WTC11 (cell line): ENCODE measurements at regions not wholly inside any gene's neighbourhood (a gene's known extent, or its start where the extent isn't known, plus 50 kb on each side); places are given as distances from the start of the nearest gene placed in this dataset.

Source experiments
- ATAC-seq: fragments of 200-7000 bp; cut with Tn5 transposase; 2 replicates; pipeline ENCODE4 v1.10.0; 2021; ENCODE audit warnings: mild to moderate bottlenecking, moderate library complexity
- CTCF ChIA-PET: fragments of 300-600 bp; sonication (Branson Sonifier 250); formaldehyde crosslinking; loops from one replicate; lab custom pipeline; 2021; ENCODE audit warnings: antibody characterized with exemption; lab: Charles Lee
- POLR2A ChIA-PET: fragments of 350-600 bp; sonication (Branson Sonifier 250); formaldehyde crosslinking; loops from one replicate; lab custom pipeline; 2021; ENCODE audit warnings: antibody characterized with exemption; lab: Charles Lee
- DNase-seq: peaks from one replicate; pipeline ENCODE4 v3.0.0; 2021; ENCODE audit warnings: low spot score
- H3K27ac Mint-ChIP-seq: 2 replicates; pipeline ENCODE4 v1.8.0; 2021; ENCODE audit warnings: mixed read lengths
- H3K27me3 Mint-ChIP-seq: 2 replicates; pipeline ENCODE4 v1.8.0; 2021; ENCODE audit warnings: low read depth, mild to moderate bottlenecking, moderate library complexity, mixed read lengths
- H3K36me3 Mint-ChIP-seq: 2 replicates; pipeline ENCODE4 v1.8.0; 2021; ENCODE audit warnings: mixed read lengths
- H3K4me1 Mint-ChIP-seq: 2 replicates; pipeline ENCODE4 v1.8.0; 2022; ENCODE audit warnings: mixed read lengths
- H3K4me3 Mint-ChIP-seq: 2 replicates; pipeline ENCODE4 v1.8.0; 2021; ENCODE audit warnings: mild to moderate bottlenecking, moderate library complexity, mixed read lengths
- H3K9me3 Mint-ChIP-seq: 2 replicates; pipeline ENCODE4 v1.8.0; 2021; ENCODE audit warnings: mixed read lengths
- CBFB ChIP-seq: sonication (generic); formaldehyde crosslinking; IDR thresholded peaks from 2 replicates; pipeline ENCODE4 v1.8.1; 2022; ENCODE audit warnings: mild to moderate bottlenecking, low read depth, missing genetic modification reagents
- ELF4 ChIP-seq: sonication (generic); formaldehyde crosslinking; IDR thresholded peaks from 2 replicates; pipeline ENCODE4 v1.8.1; 2022; ENCODE audit warnings: low read depth, mild to moderate bottlenecking, moderate library complexity, missing genetic modification reagents
- ETV6 ChIP-seq: sonication (generic); formaldehyde crosslinking; IDR thresholded peaks from 2 replicates; pipeline ENCODE4 v1.8.1; 2022; ENCODE audit warnings: mild to moderate bottlenecking, missing genetic modification reagents
- GTF2I ChIP-seq: fragments of 250-450 bp; sonication (Bioruptor Pico); conservative IDR thresholded peaks from 2 replicates; pipeline ENCODE4 v1.4.0; 2021; ENCODE audit warnings: mild to moderate bottlenecking
- IRF2 ChIP-seq: sonication (generic); formaldehyde crosslinking; IDR thresholded peaks from 2 replicates; pipeline ENCODE4 v1.8.0; 2022; ENCODE audit warnings: low read depth, missing genetic modification reagents, borderline replicate concordance
- OVOL2 ChIP-seq: fragments of 250-450 bp; sonication (Bioruptor Pico); IDR thresholded peaks from 2 replicates; pipeline ENCODE4 v1.9.0; 2021; ENCODE audit warnings: mild to moderate bottlenecking, borderline replicate concordance
- SMAD3 ChIP-seq: sonication (generic); formaldehyde crosslinking; IDR thresholded peaks from 2 replicates; pipeline ENCODE4 v1.8.0; 2022; ENCODE audit warnings: missing genetic modification reagents, mild to moderate bottlenecking, borderline replicate concordance
- ZBTB21 ChIP-seq: sonication (generic); formaldehyde crosslinking; IDR thresholded peaks from 2 replicates; pipeline ENCODE4 v1.8.1; 2023; ENCODE audit warnings: mild to moderate bottlenecking, missing genetic modification reagents, borderline replicate concordance
- ZNF263 ChIP-seq: sonication (generic); formaldehyde crosslinking; IDR thresholded peaks from 2 replicates; pipeline ENCODE4 v1.8.1; 2022; ENCODE audit warnings: low read depth, mild to moderate bottlenecking, moderate library complexity, missing genetic modification reagents
- TF ChIP-seq, protein P1 (sequence below): fragments of 250-450 bp; sonication (Bioruptor Pico); IDR thresholded peaks from 2 replicates; pipeline ENCODE4 v1.8.0; 2021; ENCODE audit warnings: mild to moderate bottlenecking
- TF ChIP-seq, protein P2 (sequence below): sonication (generic); formaldehyde crosslinking; IDR thresholded peaks from 2 replicates; pipeline ENCODE4 v1.8.1; 2022; ENCODE audit warnings: missing genetic modification reagents, borderline replicate concordance
- TF ChIP-seq, protein P3 (sequence below): sonication (generic); formaldehyde crosslinking; IDR thresholded peaks from 2 replicates; pipeline ENCODE4 v1.8.0; 2022; ENCODE audit warnings: mild to moderate bottlenecking, missing genetic modification reagents
- TF ChIP-seq, protein P4 (sequence below): sonication (generic); formaldehyde crosslinking; IDR thresholded peaks from 2 replicates; pipeline ENCODE4 v1.8.1; 2022; ENCODE audit warnings: low read depth, missing genetic modification reagents, borderline replicate concordance
- TF ChIP-seq, protein P5 (sequence below): sonication (generic); formaldehyde crosslinking; IDR thresholded peaks from 2 replicates; pipeline ENCODE4 v1.8.1; 2023; ENCODE audit warnings: mild to moderate bottlenecking, missing genetic modification reagents, moderate library complexity
- TF ChIP-seq, protein P6 (sequence below): fragments of 250-450 bp; sonication (Bioruptor Pico); IDR thresholded peaks from 2 replicates; pipeline ENCODE4 v1.9.0; 2021; ENCODE audit warnings: moderate library complexity, mild to moderate bottlenecking, inconsistent platforms, borderline replicate concordance

DNA sequence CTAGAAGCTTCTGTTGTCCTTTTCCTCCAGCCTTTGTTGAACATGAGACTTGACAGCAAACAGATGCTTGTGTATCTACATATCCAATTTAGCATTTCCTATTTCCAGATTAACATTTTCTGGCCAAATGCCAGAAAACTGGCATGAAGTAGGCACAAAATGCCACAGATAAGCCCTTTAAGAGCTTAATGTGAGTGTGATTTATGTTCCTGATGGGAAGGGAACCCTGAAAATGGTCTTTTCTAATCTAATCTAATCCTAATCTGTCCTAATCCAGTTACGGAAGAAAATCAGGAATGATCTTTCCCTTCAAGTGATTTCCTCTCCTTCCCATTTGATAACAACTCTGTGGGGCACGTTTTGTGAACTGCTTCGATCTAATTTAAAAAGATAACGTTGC lies 133.0 kb upstream of the C1QTNF7 start:
- H3K4me1 Mint-ChIP-seq = no peaks in the 10 kb centered on the region
- H3K36me3 Mint-ChIP-seq = no peaks in the 10 kb centered on the region
- TF ChIP-seq ETV6 (CRISPR knock-in tag) (no peak), SMAD3 (CRISPR knock-in tag) (no peak), GTF2I (CRISPR knock-in tag) (no peak), CBFB (CRISPR knock-in tag) (no peak), OVOL2 (CRISPR knock-in tag) (no peak), IRF2 (CRISPR knock-in tag) (no peak), ELF4 (CRISPR knock-in tag) (no peak), ZNF263 (no peak)
- TF ChIP-seq, protein P1, sequence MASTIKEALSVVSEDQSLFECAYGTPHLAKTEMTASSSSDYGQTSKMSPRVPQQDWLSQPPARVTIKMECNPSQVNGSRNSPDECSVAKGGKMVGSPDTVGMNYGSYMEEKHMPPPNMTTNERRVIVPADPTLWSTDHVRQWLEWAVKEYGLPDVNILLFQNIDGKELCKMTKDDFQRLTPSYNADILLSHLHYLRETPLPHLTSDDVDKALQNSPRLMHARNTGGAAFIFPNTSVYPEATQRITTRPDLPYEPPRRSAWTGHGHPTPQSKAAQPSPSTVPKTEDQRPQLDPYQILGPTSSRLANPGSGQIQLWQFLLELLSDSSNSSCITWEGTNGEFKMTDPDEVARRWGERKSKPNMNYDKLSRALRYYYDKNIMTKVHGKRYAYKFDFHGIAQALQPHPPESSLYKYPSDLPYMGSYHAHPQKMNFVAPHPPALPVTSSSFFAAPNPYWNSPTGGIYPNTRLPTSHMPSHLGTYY (CRISPR knock-in tag) = no peak
- TF ChIP-seq, protein P2, sequence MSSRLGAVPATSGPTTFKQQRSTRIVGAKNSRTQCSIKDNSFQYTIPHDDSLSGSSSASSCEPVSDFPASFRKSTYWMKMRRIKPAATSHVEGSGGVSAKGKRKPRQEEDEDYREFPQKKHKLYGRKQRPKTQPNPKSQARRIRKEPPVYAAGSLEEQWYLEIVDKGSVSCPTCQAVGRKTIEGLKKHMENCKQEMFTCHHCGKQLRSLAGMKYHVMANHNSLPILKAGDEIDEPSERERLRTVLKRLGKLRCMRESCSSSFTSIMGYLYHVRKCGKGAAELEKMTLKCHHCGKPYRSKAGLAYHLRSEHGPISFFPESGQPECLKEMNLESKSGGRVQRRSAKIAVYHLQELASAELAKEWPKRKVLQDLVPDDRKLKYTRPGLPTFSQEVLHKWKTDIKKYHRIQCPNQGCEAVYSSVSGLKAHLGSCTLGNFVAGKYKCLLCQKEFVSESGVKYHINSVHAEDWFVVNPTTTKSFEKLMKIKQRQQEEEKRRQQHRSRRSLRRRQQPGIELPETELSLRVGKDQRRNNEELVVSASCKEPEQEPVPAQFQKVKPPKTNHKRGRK (CRISPR knock-in tag) = no peak
- TF ChIP-seq, protein P3, sequence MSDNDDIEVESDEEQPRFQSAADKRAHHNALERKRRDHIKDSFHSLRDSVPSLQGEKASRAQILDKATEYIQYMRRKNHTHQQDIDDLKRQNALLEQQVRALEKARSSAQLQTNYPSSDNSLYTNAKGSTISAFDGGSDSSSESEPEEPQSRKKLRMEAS = no peak
- TF ChIP-seq, protein P4, sequence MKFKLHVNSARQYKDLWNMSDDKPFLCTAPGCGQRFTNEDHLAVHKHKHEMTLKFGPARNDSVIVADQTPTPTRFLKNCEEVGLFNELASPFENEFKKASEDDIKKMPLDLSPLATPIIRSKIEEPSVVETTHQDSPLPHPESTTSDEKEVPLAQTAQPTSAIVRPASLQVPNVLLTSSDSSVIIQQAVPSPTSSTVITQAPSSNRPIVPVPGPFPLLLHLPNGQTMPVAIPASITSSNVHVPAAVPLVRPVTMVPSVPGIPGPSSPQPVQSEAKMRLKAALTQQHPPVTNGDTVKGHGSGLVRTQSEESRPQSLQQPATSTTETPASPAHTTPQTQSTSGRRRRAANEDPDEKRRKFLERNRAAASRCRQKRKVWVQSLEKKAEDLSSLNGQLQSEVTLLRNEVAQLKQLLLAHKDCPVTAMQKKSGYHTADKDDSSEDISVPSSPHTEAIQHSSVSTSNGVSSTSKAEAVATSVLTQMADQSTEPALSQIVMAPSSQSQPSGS (CRISPR knock-in tag) = no peak
- no peaks in the 10 kb centered on the region for H3K9me3 Mint-ChIP-seq
- no peak overlapping the region for H3K27ac Mint-ChIP-seq
- DNase-seq (no peak), ATAC-seq (no peak)
- CTCF ChIA-PET = no interaction called here
- no peak overlapping the region for H3K4me3 Mint-ChIP-seq
- H3K27me3 Mint-ChIP-seq = no peaks in the 10 kb centered on the region
- POLR2A ChIA-PET = no interaction called here

DNA sequence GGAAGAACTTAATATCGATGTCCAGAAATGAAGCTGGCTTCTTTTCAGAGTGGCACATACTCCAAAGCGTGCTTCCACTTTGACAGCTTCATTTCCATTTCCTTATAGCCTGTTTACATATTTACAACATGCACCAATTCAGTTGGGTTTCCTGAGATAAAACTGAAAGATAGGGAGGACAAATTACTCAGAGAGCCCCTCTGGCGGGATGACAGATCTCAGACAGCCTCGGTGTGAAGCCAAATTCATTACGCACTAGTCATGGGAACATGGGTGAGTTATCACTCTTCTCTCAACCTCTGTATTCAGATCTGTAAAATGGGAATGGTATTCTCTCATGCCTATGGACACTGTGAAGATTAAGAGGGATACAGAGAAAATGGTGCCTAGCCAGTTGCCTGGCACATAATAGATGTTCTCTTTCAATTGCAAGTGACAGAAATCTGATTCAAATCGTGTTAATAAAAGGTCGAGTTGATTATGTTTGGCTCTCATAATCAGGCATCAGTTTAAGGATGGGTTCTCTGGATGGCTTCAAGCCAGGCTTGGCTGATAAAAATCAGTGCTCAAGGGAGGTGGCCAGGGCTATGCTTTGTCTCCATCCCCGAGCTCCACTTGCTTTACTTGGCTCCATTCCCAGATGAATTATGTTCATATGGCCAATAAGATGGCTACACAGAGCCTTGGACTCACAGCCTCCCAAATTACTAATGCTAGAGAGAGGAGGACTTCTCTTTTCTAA lies 132.2 kb upstream of the C1QTNF7 start:
- ATAC-seq = no peak
- H3K4me3 Mint-ChIP-seq = no peak overlapping the region
- POLR2A ChIA-PET = interaction anchor here (0.6 kb wide), 1 partner anchor 42 kb away, joined by 3 read pairs; no protein-coding TSS in a partner anchor

More for the DNA sequence above, 132.2 kb upstream of the C1QTNF7 start:
- CTCF ChIA-PET = no interaction called here
- DNase-seq = no peak
- Mint-ChIP-seq H3K27ac (no peak overlapping the region), H3K36me3 (no peaks in the 10 kb centered on the region)
- TF ChIP-seq, protein P1 (CRISPR knock-in tag) = no peak
- TF ChIP-seq, protein P5, sequence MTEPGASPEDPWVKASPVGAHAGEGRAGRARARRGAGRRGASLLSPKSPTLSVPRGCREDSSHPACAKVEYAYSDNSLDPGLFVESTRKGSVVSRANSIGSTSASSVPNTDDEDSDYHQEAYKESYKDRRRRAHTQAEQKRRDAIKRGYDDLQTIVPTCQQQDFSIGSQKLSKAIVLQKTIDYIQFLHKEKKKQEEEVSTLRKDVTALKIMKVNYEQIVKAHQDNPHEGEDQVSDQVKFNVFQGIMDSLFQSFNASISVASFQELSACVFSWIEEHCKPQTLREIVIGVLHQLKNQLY (CRISPR knock-in tag) = no peak
- TF ChIP-seq, protein P6, sequence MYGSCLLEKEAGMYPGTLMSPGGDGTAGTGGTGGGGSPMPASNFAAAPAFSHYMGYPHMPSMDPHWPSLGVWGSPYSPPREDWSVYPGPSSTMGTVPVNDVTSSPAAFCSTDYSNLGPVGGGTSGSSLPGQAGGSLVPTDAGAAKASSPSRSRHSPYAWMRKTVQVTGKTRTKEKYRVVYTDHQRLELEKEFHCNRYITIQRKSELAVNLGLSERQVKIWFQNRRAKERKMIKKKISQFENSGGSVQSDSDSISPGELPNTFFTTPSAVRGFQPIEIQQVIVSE (CRISPR knock-in tag) = no peak
- TF ChIP-seq ZBTB21 = no peak
- TF ChIP-seq, protein P3 = no peak
- TF ChIP-seq, all 79 proteins: peak for 0
- Mint-ChIP-seq H3K9me3 (no peaks in the 10 kb centered on the region), H3K27me3 (no peaks in the 10 kb centered on the region), H3K4me1 (no peaks in the 10 kb centered on the region)
